HG03280 (cell line): ENCODE measurements at regions not wholly inside any gene's neighbourhood (a gene's known extent, or its start where the extent isn't known, plus 50 kb on each side); places are given as distances from the start of the nearest gene placed in this dataset.

Experiments
- ATAC-seq: cut with Tn5 transposase; IDR thresholded peaks from one replicate; pipeline ENCODE4 v1.9.1; 2021; ENCODE audit warnings: mild to moderate bottlenecking, moderate library complexity; ENCODE audit not compliant: unreplicated experiment

GRCh38 chr5:115409094-115409493 is 112.6 kb upstream of the CCDC112 start:
- ATAC-seq: no peak

GRCh38 chr5:115402822-115403577 is 106.5 kb upstream of the CCDC112 start:
- no peak for ATAC-seq

- ATAC-seq: no peak
These were observed 105.6 kb upstream of the CCDC112 start for GRCh38 chr5:115402092-115402491.

GRCh38 chr5:115398719-115399118 is 102.3 kb upstream of the CCDC112 start:
- no peak for ATAC-seq

GRCh38 chr5:115396688-115397087 is 100.2 kb upstream of the CCDC112 start:
- no peak for ATAC-seq

GRCh38 chr5:115396081-115396480 is 99.6 kb upstream of the CCDC112 start:
- ATAC-seq: no peak

- no peak for ATAC-seq
These were observed 98.1 kb upstream of the CCDC112 start for GRCh38 chr5:115394531-115394930.

- ATAC-seq: no peak
These were observed 96.8 kb upstream of the CCDC112 start for GRCh38 chr5:115393239-115393638.

GRCh38 chr5:115392611-115393010 is 96.2 kb upstream of the CCDC112 start:
- no peak for ATAC-seq

- ATAC-seq: no peak
These were observed 95.3 kb upstream of the CCDC112 start for GRCh38 chr5:115391780-115392179.

GRCh38 chr5:115389799-115390382 is 93.4 kb upstream of the CCDC112 start:
- ATAC-seq: no peak

GRCh38 chr5:115389034-115389798 is 92.8 kb upstream of the CCDC112 start:
- ATAC-seq: no peak

- ATAC-seq: no peak
These were observed 91.8 kb upstream of the CCDC112 start for GRCh38 chr5:115388240-115388639.

- ATAC-seq: no peak
These were observed 91.4 kb upstream of the CCDC112 start for GRCh38 chr5:115387816-115388215.

- ATAC-seq: no peak
These were observed 90.2 kb upstream of the CCDC112 start for GRCh38 chr5:115386657-115387056.

GRCh38 chr5:115384587-115385375 is 88.3 kb upstream of the CCDC112 start:
- no peak for ATAC-seq

- ATAC-seq: no peak
These were observed 86.5 kb upstream of the CCDC112 start for GRCh38 chr5:115382989-115383388.

- no peak for ATAC-seq
These were observed 85.6 kb upstream of the CCDC112 start for GRCh38 chr5:115381911-115382662.

- ATAC-seq: peak; percentile 75
These were observed 83.3 kb upstream of the CCDC112 start for GRCh38 chr5:115379622-115380344.

GRCh38 chr5:115378754-115379153 is 82.3 kb upstream of the CCDC112 start:
- no peak for ATAC-seq
